ENCODE measurements at regions not wholly inside any gene's neighbourhood (a gene's known extent, or its start where the extent isn't known, plus 50 kb on each side); places are given as distances from the start of the nearest gene placed in this dataset.

- no peak overlapping the region for H3K4me3 ChIP-seq (ENCODE audit: low read depth, low read length)
- no peak for DNase-seq (ENCODE audit: low read depth)
- no peak for TF ChIP-seq CTCF (IDR thresholded peaks at IDR 0.05; ENCODE audit: insufficient read depth, low read depth, low read length, missing control alignments)
These were observed 690.4 kb downstream of the USP25 start for GRCh38 chr21:16420031-16420724.

- no peak for TF ChIP-seq CTCF (IDR thresholded peaks at IDR 0.05; ENCODE audit: insufficient read depth, low read depth, low read length, missing control alignments)
- H3K4me3 ChIP-seq (ENCODE audit: low read depth, low read length) = no peak overlapping the region
- no peak for DNase-seq (ENCODE audit: low read depth)
These were observed 691.2 kb downstream of the USP25 start for GRCh38 chr21:16421007-16421406.

- H3K4me3 ChIP-seq (ENCODE audit: low read depth, low read length) = no peak overlapping the region
- no peak for DNase-seq (ENCODE audit: low read depth)
- TF ChIP-seq CTCF (IDR thresholded peaks at IDR 0.05; ENCODE audit: insufficient read depth, low read depth, low read length, missing control alignments) = no peak
These were observed 692.2 kb downstream of the USP25 start for GRCh38 chr21:16421965-16422364.

GRCh38 chr21:16422702-16423101 is 692.9 kb downstream of the USP25 start:
- DNase-seq (ENCODE audit: low read depth) = no peak
- H3K4me3 ChIP-seq (ENCODE audit: low read depth, low read length) = no peak overlapping the region
- TF ChIP-seq CTCF (IDR thresholded peaks at IDR 0.05; ENCODE audit: insufficient read depth, low read depth, low read length, missing control alignments) = no peak

- no peak for DNase-seq (ENCODE audit: low read depth)
- no peak overlapping the region for H3K4me3 ChIP-seq (ENCODE audit: low read depth, low read length)
These were observed 694.1 kb downstream of the USP25 start for GRCh38 chr21:16423921-16424320.

GRCh38 chr21:16424331-16424751 is 694.6 kb downstream of the USP25 start:
- no peak overlapping the region for H3K4me3 ChIP-seq (ENCODE audit: low read depth, low read length)
- DNase-seq (ENCODE audit: low read depth) = no peak
- no peak for TF ChIP-seq CTCF (IDR thresholded peaks at IDR 0.05; ENCODE audit: insufficient read depth, low read depth, low read length, missing control alignments)

More at GRCh38 chr21:16423921-16424320, 694.1 kb downstream of the USP25 start:
- TF ChIP-seq CTCF (IDR thresholded peaks at IDR 0.05; ENCODE audit: insufficient read depth, low read depth, low read length, missing control alignments) = no peak

- no peak for TF ChIP-seq CTCF (IDR thresholded peaks at IDR 0.05; ENCODE audit: insufficient read depth, low read depth, low read length, missing control alignments)
- DNase-seq (ENCODE audit: low read depth) = no peak
- H3K4me3 ChIP-seq (ENCODE audit: low read depth, low read length) = no peak overlapping the region
These were observed 695.6 kb downstream of the USP25 start for GRCh38 chr21:16425376-16425775.
